GM12878 (cell line): ENCODE measurements at regions not wholly inside any gene's neighbourhood (a gene's known extent, or its start where the extent isn't known, plus 50 kb on each side); places are given as distances from the start of the nearest gene placed in this dataset.

ENCODE experiments used
- ATAC-seq: fragments of 200-7000 bp; cut with Tn5 transposase; 3 replicates; pipeline ENCODE4 v1.9.1; 2020; ENCODE audit warnings: mild to moderate bottlenecking, moderate library complexity
- BruUV-seq: library from RNA; stranded (reverse); fragments of 400-500 nt; replicated peaks from 2 replicates; lab custom pipeline; 2021; lab: Mats Ljungman, UMichigan
- CTCF ChIA-PET: fragments of 300-600 bp; sonication (Branson Sonifier 250); formaldehyde crosslinking; extraction: SDS; loops from one replicate; lab custom pipeline; 2021; ENCODE audit warnings: inconsistent platforms; lab: Yijun Ruan, JAX
- POLR2A ChIA-PET: fragments of 350-600 bp; formaldehyde crosslinking; extraction: SDS; loops from one replicate; lab custom pipeline; 2021; ENCODE audit warnings: inconsistent platforms; lab: Charles Lee
- RAD21 ChIA-PET: fragments of 300-600 bp; sonication (Branson Sonifier 250); formaldehyde crosslinking; loops from one replicate; lab custom pipeline; 2023; ENCODE audit warnings: antibody characterized with exemption; ENCODE audit not compliant: unreplicated experiment; lab: Charles Lee
- SMC1A ChIA-PET: fragments of 300-600 bp; sonication (Branson Sonifier 250); formaldehyde crosslinking; loops from one replicate; lab custom pipeline; 2023; ENCODE audit not compliant: unreplicated experiment, uncharacterized antibody; lab: Charles Lee
- DNase-seq: peaks from one replicate; pipeline ENCODE4 v3.0.0-alpha.2; 2011; ENCODE audit warnings: low read depth, low spot score
- FAIRE-seq: peaks from 3 replicates; lab custom pipeline; 2011; peaks lifted over from hg19 to GRCh38; lab: Jason Lieb, UNC
- H2AFZ ChIP-seq: 2 replicates; pipeline ENCODE4 v1.6.0; 2011; ENCODE audit warnings: low read depth, low read length, control low read depth; ENCODE audit not compliant: control insufficient read depth
- H3K27ac ChIP-seq: 2 replicates; pipeline ENCODE4 v1.5.1; 2011; ENCODE audit warnings: control low read depth; ENCODE audit not compliant: control insufficient read depth, insufficient read depth
- H3K27me3 ChIP-seq, 2 experiments: replicated peaks in 1 of 2; 2 replicates each; pipeline versions ENCODE4 v1.6.0 to v1.6.1; 2011; ENCODE audit warnings: low read length in 1 of 2; ENCODE audit not compliant: control insufficient read depth in 2 of 2, insufficient read depth in 2 of 2
- H3K36me3 ChIP-seq, 2 experiments: 2 replicates each; pipeline ENCODE4 v1.5.1; 2011; ENCODE audit warnings: low read length in 1 of 2; ENCODE audit not compliant: control insufficient read depth in 2 of 2, insufficient read depth in 2 of 2
- H3K4me1 ChIP-seq: 2 replicates; pipeline ENCODE4 v1.6.1; 2011; ENCODE audit warnings: mild to moderate bottlenecking, low read length, moderate library complexity, mixed read lengths; ENCODE audit not compliant: control insufficient read depth, insufficient read depth
- H3K4me2 ChIP-seq: 2 replicates; pipeline ENCODE4 v1.6.0; 2011; ENCODE audit warnings: control low read depth; ENCODE audit not compliant: control insufficient read depth, insufficient read depth
- H3K4me3 ChIP-seq: fragments of 200-600 bp; sonication (generic); 2 replicates; pipeline ENCODE4 v1.5.1; 2016
- H3K79me2 ChIP-seq: 2 replicates; pipeline ENCODE4 v1.6.0; 2011; ENCODE audit warnings: low read length; ENCODE audit not compliant: control insufficient read depth, insufficient read depth
- H3K9ac ChIP-seq: 2 replicates; pipeline ENCODE4 v1.8.0; 2011; ENCODE audit warnings: low read length, control low read depth, mixed read lengths; ENCODE audit not compliant: control insufficient read depth, insufficient read depth
- H3K9me3 ChIP-seq: replicated peaks from 3 replicates; pipeline ENCODE4 v1.5.1; 2011; ENCODE audit warnings: mild to moderate bottlenecking, low read length; ENCODE audit not compliant: control insufficient read depth, insufficient read depth
- H4K20me1 ChIP-seq: 2 replicates; pipeline ENCODE4 v1.6.0; 2011; ENCODE audit not compliant: control insufficient read depth, insufficient read depth
- BRCA1 ChIP-seq: IDR thresholded peaks from 2 replicates; pipeline ENCODE4 v1.6.1; 2011; ENCODE audit warnings: low read depth, low read length, improper control_type of control experiment
- RBBP5 ChIP-seq: fragments of 200-600 bp; sonication (generic); conservative IDR thresholded peaks from 2 replicates; pipeline ENCODE4 v1.6.1; 2016
- RELA ChIP-seq: fragments of 450-650 bp; IDR thresholded peaks from 2 replicates; pipeline ENCODE4 v1.8.0; 2014; ENCODE audit warnings: borderline replicate concordance; ENCODE audit not compliant: partially characterized antibody
- SUPT20H ChIP-seq: IDR thresholded peaks from 2 replicates; pipeline ENCODE4 v1.6.1; 2011; ENCODE audit warnings: low read depth, mild to moderate bottlenecking, low read length, moderate library complexity, borderline replicate concordance; ENCODE audit not compliant: control insufficient read depth
- WGBS: methylation state at CpG from one replicate; pipeline ENCODE4 v1.1.6; 2016; ENCODE audit warnings: low lambda C conversion rate; ENCODE audit not compliant: insufficient replicate concordance, insufficient coverage; ENCODE audit errors: missing lambda C conversion rate; 5-methylcytosine and 5-hydroxymethylcytosine counted together
- in situ Hi-C: fragments of 300-500 bp; cut with MboI; formaldehyde crosslinking; loops from 9 replicates; pipeline ENCODE4 v1.14.3; 2018; ENCODE audit warnings: mixed read lengths
- intact Hi-C: fragments of 100-400 bp; cut with micrococcal nuclease; formaldehyde crosslinking; loops from one replicate; pipeline ENCODE4 v1.14.2; 2022; ENCODE audit not compliant: unreplicated experiment
- TF ChIP-seq, protein P1 (sequence below): fragments of 150-350 bp; IDR thresholded peaks from 2 replicates; pipeline ENCODE4 v1.6.1; 2016; ENCODE audit warnings: low read depth, low read length

DNA sequence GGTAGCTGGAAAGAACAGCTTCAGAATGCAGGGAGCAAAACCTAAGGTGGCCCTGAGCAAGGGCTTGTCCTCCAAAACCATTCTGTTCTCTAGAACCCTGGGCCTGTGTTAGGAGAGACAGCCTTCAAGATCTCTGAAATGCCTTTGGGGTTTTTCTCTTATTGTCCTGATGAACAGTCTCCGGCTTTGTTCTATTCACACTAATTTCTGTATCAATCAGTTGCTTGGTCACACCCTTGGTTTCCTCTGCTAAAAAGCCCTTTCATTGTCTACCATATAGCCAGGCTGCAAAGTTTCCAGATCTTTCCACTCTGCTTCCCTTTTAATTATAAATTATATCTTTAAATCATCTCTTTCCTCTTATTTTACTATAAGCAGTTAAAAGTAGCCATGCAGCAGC lies 219.9 kb upstream of the ARID2 start:
- FAIRE-seq = no peak
- CTCF ChIA-PET = no interaction called here
- no peak overlapping the region for H2AFZ ChIP-seq
- RAD21 ChIA-PET = no interaction called here
- no peaks in the 10 kb centered on the region for H3K27me3 ChIP-seq
- no peak overlapping the region for H3K4me2 ChIP-seq
- no peak for DNase-seq
- SMC1A ChIA-PET = no interaction called here
- no peak for ATAC-seq
- no peak overlapping the region for H3K9ac ChIP-seq
- intact Hi-C loops = no loop called here
- TF ChIP-seq BRCA1 (no peak), SUPT20H (no peak), RELA (no peak), RBBP5 (no peak)
- TF ChIP-seq, protein P1, sequence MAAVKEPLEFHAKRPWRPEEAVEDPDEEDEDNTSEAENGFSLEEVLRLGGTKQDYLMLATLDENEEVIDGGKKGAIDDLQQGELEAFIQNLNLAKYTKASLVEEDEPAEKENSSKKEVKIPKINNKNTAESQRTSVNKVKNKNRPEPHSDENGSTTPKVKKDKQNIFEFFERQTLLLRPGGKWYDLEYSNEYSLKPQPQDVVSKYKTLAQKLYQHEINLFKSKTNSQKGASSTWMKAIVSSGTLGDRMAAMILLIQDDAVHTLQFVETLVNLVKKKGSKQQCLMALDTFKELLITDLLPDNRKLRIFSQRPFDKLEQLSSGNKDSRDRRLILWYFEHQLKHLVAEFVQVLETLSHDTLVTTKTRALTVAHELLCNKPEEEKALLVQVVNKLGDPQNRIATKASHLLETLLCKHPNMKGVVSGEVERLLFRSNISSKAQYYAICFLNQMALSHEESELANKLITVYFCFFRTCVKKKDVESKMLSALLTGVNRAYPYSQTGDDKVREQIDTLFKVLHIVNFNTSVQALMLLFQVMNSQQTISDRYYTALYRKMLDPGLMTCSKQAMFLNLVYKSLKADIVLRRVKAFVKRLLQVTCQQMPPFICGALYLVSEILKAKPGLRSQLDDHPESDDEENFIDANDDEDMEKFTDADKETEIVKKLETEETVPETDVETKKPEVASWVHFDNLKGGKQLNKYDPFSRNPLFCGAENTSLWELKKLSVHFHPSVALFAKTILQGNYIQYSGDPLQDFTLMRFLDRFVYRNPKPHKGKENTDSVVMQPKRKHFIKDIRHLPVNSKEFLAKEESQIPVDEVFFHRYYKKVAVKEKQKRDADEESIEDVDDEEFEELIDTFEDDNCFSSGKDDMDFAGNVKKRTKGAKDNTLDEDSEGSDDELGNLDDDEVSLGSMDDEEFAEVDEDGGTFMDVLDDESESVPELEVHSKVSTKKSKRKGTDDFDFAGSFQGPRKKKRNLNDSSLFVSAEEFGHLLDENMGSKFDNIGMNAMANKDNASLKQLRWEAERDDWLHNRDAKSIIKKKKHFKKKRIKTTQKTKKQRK = no peak
- TF ChIP-seq, all 136 proteins: peak for 0
- Histone ChIP-seq H4K20me1 (no peaks in the 10 kb centered on the region), H3K27ac (no peak overlapping the region), H3K4me3 (no peak overlapping the region), H3K36me3 (no peaks in the 10 kb centered on the region), H3K9me3 (no peaks in the 10 kb centered on the region; the same call in 2 of the 3 replicates), H3K79me2 (no peaks in the 10 kb centered on the region), H3K4me1 (no peaks in the 10 kb centered on the region)
- in situ Hi-C loops = no loop called here
- POLR2A ChIA-PET = no interaction called here
- WGBS = 100% methylated on average over 1 of the region's 1 CpG
- no TSS peak for BruUV-seq
